ENCODE measurements at regions not wholly inside any gene's neighbourhood (a gene's known extent, or its start where the extent isn't known, plus 50 kb on each side); places are given as distances from the start of the nearest gene placed in this dataset.
"Not testable (repeated sequence)": the region's sequence is repeated elsewhere in the genome, so short reads cannot be mapped to it uniquely, and the experiment has no call there.

DNA sequence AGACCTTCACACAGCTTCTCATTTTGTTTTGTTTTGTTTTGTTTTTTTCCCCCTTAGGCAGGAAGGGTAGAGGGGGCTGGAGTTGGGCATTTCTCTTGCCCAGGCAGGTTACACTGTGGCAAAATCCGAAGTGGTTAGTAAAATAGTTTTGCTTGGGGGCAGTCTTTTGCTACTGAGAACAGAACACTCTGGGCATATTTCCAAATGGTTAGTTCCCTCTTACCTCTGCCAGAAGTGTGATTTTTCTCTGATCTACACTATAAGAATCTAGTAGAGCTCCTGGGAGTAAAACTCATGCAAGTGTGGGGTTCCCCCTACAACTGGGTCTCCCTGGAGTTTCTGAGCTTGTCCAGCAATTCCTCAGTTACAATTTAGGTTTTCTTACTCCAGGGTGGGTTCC is 61.7 kb downstream of the NPS start:
- DNase-seq: no peak

DNA sequence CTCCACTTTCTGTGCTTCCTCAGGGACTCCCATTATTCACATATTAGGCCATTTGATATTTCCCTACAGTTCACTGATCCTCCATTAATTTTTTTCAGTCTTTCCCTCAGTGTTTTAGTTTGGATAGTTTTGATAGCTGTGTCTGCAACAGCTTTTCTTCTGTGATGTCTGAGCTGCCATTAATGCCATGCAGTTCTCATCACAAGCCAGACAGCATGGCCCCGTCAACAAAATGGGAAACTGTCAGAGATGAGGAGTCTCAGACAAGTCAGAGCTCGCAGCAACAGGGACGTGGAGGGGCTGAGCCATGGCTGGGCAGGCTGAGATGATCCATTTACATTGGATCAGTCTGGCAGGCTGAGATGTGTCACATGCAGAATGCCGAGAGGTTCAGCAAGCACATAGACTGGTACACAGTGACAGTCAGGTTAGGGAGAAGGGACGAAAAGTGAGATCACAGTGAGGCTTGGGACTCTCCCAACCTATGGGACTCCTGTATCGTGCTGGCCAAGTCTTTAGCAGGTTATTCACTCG is 65.4 kb downstream of the NPS start:
- DNase-seq: no peak

DNA sequence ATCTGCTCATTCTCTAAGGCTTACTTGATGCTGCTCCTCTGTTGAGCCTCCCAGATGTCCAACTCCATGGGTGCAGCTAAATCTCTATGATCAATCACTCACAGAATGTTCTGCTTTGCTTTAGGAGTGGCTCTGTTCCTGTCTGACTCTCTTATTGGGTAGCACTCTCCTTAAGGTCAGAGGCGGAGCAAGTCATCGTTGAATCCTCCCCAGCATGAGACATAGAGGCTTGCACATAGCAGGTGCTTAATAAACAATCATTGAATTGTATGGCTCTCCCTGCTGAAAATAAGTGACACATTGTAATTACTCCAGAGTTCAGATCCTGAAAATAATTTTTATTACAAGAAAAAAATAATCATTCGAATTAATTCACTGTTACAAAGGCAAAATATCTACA is 69.7 kb downstream of the NPS start:
- DNase-seq: no peak

DNA sequence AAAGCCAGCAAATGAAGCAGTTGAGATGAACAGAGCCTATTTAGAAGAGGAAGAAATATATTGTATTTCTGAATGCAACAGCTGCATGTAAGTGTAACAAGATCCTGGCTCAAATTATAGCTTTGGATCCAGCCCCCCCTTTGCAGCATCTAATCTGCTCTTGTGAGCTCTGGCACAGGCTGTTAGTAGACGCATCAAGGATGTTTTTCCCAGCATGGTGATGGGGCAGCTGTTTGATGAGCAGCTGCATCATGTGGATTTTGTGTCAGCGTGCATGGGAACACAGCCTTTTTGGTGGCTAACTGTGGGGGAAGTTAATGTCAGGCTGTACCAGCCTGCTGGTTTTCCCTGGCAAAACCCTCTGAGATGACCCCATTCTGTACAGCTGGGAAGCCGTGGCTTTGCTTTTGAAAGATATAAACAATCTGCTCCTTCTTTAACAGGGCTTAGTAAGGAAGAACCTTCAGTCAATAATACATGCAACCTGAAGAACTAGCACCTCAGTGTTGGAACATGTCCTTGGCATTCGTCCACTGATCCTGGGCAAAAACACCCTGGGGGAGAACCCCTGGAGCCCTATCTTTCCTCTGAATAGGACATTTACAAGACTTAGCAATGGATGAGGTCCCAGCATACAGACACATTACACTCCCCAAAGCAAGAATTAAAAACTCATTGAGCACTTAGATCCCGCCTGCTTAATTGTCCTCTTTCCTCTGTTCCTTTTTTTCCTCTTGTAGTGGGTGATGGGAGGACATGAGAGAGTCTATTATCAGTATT is 70.6 kb downstream of the NPS start:
- DNase-seq: peak; percentile 38

DNA sequence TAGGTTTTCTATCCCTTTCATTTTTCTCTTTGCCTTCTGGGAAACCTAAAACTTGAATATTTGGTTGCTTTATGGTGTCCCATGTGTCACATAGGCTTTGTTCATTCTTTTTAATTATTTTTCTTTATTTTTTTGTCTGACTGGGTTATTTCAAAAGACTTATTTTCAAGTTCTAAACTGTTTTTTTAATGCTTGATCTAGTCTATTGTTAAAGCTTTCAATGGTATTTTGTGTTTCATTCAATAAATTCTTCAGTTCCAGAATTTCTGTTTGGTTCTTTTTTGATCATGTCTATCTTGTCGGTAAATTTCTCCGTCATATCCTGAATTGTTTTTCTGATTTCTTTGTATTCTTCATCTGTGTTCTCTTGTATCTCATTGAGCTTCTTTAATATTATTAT is 86.8 kb downstream of the NPS start:
- DNase-seq: no peak

DNA sequence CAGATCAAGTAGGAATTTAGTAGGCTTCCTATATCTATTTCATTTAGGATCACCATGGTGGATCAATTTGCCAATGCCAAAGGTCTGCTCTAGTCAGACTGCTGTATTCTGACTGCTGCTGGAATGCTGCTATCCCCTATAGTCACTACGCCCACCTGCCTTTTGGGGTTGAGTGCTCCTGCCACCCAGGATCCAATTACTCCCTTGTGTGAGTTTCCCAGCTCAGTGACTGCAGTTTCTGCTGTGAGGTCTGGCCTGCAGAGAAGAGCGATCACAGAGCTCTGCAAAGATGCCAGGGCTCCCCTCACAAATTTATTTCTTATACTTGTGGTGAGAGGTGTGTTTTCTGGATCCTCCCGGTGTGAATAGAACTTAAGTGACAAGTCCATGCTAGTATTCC is 88.1 kb upstream of the FOXI2 start:
- DNase-seq: no peak

DNA sequence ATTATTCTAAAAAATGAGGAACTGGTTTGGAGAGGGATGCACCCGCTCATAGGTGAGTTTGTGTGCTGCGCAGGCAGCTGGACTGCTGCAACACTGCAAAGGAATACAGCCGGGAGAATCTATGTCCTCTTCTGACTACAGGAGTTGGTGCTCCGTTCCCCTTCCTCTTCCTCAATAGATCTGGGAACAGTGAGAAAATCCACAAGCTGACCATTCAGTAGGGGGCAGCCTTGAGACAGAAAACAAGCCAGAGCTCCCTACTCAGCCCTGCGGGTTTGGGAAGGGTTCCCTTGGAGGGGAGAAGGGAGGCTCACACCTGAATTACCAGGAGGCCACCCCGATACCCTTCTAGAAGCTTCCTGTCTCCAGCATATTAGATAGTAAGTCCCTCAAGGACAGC is 87.3 kb upstream of the FOXI2 start:
- DNase-seq: no peak

DNA sequence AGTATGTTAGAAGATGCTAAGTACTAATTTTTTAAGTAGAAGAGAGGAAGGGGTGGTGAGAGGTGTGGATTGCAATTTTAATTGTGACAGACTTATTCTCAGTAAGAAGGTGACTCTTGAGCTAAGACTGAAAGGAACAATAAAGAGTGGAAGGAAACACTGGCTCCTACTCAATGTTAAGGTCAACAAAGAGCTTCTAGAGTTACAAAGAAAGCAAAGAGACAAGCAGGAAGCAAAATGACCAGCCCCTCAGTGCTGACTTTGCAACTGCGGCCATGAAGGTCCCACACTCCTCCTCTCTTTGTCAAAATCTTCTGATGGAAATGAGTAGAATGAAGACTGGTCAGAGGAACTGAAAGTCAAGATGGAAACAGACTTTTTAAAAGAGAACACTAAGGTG is 79.9 kb upstream of the FOXI2 start:
- DNase-seq: no peak

DNA sequence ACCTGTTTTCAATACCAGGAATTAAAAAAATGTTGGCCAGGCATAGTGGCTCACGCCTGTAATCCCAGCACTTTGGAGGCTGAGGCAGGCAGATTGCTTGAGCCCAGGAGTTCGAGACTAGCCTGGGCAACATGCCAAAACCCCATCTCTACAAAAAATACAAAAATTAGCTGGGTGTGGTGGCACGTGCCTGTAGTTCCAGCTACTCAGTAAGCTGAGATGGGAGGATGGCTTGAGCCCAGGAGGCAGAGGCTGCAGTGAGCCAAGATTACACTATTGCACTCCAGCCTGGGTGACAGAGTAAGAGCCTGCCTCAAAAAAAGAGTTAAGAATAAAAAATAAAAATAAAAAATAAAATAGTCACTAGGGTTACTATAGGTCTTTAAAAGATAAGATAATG is 60.6 kb upstream of the FOXI2 start:
- DNase-seq: not testable (repeated sequence)

DNA sequence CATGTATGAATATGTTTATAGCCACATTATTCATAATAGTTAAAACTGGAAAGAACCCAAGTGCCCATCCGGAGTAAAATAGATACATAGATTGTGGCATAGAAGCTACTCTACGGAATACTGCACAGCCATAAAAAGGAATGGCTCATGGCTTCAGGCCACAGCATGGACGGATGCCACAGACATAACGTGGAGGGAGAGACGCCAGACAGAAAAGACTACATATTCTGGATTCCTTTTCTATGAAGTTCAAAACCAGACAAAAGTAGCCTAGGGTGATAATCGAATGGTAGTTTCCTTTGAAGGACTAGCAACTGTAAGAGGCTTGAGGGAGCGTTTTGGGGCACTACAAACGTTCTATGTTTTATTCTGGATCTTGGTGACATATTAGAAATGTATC is 58.9 kb upstream of the FOXI2 start:
- DNase-seq: no peak

DNA sequence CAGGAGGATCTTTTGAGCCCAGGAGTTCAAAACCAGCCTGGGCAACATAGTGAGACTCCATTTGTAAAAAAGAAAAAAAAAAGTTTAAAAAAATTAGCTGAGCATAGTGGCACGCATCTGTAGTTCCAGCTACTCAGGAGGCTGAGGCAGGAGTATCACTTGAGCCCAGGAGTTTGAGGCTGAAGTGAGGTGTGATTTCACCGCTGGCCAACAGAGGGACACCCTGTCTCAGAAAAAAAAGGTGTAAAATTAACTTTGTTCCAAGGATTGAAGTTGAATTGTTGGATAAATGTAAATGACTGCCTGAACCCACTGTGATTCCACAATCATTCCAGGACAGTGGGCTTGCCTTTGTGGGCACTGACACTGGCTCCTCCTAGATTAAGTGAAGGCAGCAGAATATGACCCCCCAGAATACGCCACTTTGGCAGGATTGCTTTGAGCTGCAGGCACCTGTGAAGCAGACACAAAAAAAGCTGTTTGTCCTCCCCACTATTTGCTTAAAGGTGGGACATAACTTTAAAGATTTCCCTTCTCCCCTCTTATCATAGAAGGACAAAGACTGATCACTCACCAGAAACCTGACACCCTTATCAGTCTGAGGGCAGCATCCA is 57.2 kb upstream of the FOXI2 start:
- no peak for DNase-seq
